HFF-Myc (cell line): ENCODE measurements at regions not wholly inside any gene's neighbourhood (a gene's known extent, or its start where the extent isn't known, plus 50 kb on each side); places are given as distances from the start of the nearest gene placed in this dataset.
"Not testable (repeated sequence)": the region's sequence is repeated elsewhere in the genome, so short reads cannot be mapped to it uniquely, and the experiment has no call there.

Source experiments
- DNase-seq: peaks from one replicate; pipeline ENCODE4 v3.0.0-alpha.2; 2011; ENCODE audit warnings: low read depth; ENCODE audit errors: extremely low read depth
- H3K4me3 ChIP-seq: replicated peaks from 2 replicates; pipeline ENCODE4 v1.5.1; 2011; ENCODE audit warnings: low read depth, mild to moderate bottlenecking, control low read depth, low read length
- CTCF ChIP-seq: IDR thresholded peaks from 2 replicates; pipeline ENCODE4 v1.5.1; 2012; ENCODE audit warnings: mild to moderate bottlenecking, low read depth, low read length, control low read depth; ENCODE audit errors: missing control alignments

GRCh38 chr2:123566291-123566946 is 458.7 kb upstream of the CNTNAP5 start:
- DNase-seq, result no peak

GRCh38 chr2:123578016-123578415 is 447.1 kb upstream of the CNTNAP5 start:
- H3K4me3 ChIP-seq, result no peak overlapping the region
- TF ChIP-seq CTCF, result no peak
- no peak for DNase-seq

More at GRCh38 chr2:123566291-123566946, 458.7 kb upstream of the CNTNAP5 start:
- TF ChIP-seq CTCF, result no peak
- H3K4me3 ChIP-seq, result no peak overlapping the region

- no peak for DNase-seq
- no peak for TF ChIP-seq CTCF
- H3K4me3 ChIP-seq, result no peak overlapping the region
These were observed 428.5 kb upstream of the CNTNAP5 start for GRCh38 chr2:123596621-123597020.

GRCh38 chr2:123597988-123598387 is 427.1 kb upstream of the CNTNAP5 start:
- H3K4me3 ChIP-seq, result no peak overlapping the region
- no peak for TF ChIP-seq CTCF
- DNase-seq, result no peak

GRCh38 chr2:123606631-123607030 is 418.5 kb upstream of the CNTNAP5 start:
- no peak overlapping the region for H3K4me3 ChIP-seq
- no peak for DNase-seq
- no peak for TF ChIP-seq CTCF

- DNase-seq, result no peak
- H3K4me3 ChIP-seq, result no peak overlapping the region
- TF ChIP-seq CTCF, result no peak
These were observed 416.0 kb upstream of the CNTNAP5 start for GRCh38 chr2:123609077-123609476.

- no peak for TF ChIP-seq CTCF
- H3K4me3 ChIP-seq, result no peak overlapping the region
- DNase-seq, result no peak
These were observed 410.5 kb upstream of the CNTNAP5 start for GRCh38 chr2:123614596-123614995.

- H3K4me3 ChIP-seq, DNase-seq: not testable (repeated sequence)
These were observed 406.4 kb upstream of the CNTNAP5 start for GRCh38 chr2:123618642-123619041.
